ENCODE measurements at regions not wholly inside any gene's neighbourhood (a gene's known extent, or its start where the extent isn't known, plus 50 kb on each side); places are given as distances from the start of the nearest gene placed in this dataset.
A peak's percentile ranks its signal among the peaks of the same experiment; 100 is the strongest.

DNA sequence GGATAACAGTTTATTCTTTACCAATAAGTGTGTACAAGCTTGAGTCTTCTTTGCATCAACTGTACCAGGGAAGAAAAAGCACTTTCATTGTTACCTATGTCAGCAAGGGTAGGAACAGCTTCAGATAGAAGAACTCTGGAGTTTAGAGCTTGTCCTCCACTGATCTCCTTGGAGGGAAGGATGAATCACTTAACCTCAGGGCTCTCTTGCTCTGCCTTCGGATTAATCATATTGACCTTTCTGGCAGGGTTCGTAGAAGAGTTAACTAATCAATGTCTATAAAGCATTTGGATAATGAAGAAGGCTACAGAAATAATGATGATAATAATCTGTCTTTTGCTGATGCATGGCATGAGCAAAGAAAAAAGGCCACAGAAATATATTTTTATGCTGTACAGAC lies 339.5 kb upstream of the TPK1 start:
- no peak overlapping the region for H2AFZ ChIP-seq (ENCODE audit: low read length)
- intact Hi-C loops (cut with micrococcal nuclease; ENCODE audit: unreplicated experiment), result no loop called here
- H3K9me3 ChIP-seq (ENCODE audit: low read length), result no peaks in the 10 kb centered on the region
- TF ChIP-seq, protein P1, sequence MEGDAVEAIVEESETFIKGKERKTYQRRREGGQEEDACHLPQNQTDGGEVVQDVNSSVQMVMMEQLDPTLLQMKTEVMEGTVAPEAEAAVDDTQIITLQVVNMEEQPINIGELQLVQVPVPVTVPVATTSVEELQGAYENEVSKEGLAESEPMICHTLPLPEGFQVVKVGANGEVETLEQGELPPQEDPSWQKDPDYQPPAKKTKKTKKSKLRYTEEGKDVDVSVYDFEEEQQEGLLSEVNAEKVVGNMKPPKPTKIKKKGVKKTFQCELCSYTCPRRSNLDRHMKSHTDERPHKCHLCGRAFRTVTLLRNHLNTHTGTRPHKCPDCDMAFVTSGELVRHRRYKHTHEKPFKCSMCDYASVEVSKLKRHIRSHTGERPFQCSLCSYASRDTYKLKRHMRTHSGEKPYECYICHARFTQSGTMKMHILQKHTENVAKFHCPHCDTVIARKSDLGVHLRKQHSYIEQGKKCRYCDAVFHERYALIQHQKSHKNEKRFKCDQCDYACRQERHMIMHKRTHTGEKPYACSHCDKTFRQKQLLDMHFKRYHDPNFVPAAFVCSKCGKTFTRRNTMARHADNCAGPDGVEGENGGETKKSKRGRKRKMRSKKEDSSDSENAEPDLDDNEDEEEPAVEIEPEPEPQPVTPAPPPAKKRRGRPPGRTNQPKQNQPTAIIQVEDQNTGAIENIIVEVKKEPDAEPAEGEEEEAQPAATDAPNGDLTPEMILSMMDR (conservative IDR thresholded peaks at IDR 0.05; ENCODE audit: low read length), result no peak
- no peak for TF ChIP-seq EZH2phosphoT487 (IDR thresholded peaks at IDR 0.05; ENCODE audit: borderline replicate concordance, low read depth, low read length)
- H3K79me2 ChIP-seq (ENCODE audit: insufficient read depth, low read depth, low read length), result no peaks in the 10 kb centered on the region
- POLR2A ChIA-PET, result interaction anchor here (1.0 kb wide), 1 partner anchor 38 kb away, joined by 3 read pairs; no protein-coding TSS in a partner anchor
- no peak overlapping the region for H3K27ac ChIP-seq (ENCODE audit: low read depth, low read length, poor library complexity, severe bottlenecking)
- H3K4me3 ChIP-seq (ENCODE audit: low read depth, low read length, poor library complexity, severe bottlenecking), result no peak overlapping the region
- H3K4me2 ChIP-seq (ENCODE audit: low read length), result no peak overlapping the region
- H3K36me3 ChIP-seq (ENCODE audit: insufficient read depth, low read length), result no peaks in the 10 kb centered on the region
- H3K9me2 ChIP-seq (ENCODE audit: insufficient read depth, low read length), result no peaks in the 10 kb centered on the region
- H4K20me1 ChIP-seq (ENCODE audit: insufficient read depth, low read length), result no peaks in the 10 kb centered on the region
- no TSS peak for BruUV-seq (replicated peaks)
- no peaks in the 10 kb centered on the region for H3K4me1 ChIP-seq (ENCODE audit: insufficient read depth, low read length, poor library complexity, severe bottlenecking)
- CTCF ChIA-PET (ENCODE audit: unreplicated experiment), result no interaction called here
- no peak for DNase-seq (ENCODE audit: low spot score)

DNA sequence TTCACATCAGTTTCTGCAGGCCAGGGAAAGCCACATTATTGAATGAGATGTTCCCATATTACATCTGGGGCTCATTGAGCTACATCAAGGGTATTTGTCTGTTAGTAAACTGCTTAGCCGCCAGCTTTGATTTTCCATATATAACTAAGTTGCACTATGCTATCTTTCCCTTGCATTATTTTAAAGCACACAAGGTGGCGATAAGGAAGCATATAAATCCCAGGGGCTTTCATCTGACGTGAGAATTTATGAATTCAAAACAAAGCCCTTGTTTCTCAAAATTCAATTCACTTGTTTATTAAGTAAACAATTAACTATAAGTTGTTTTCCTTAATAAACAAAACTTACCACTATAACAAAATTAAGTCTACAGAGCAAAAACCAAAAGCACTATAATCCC lies 334.1 kb upstream of the TPK1 start:
- peak; percentile 18 for DNase-seq (ENCODE audit: low spot score)
- H3K9me2 ChIP-seq (ENCODE audit: insufficient read depth, low read length), result no peaks in the 10 kb centered on the region
- H4K20me1 ChIP-seq (ENCODE audit: insufficient read depth, low read length), result no peaks in the 10 kb centered on the region
- H3K4me1 ChIP-seq (ENCODE audit: insufficient read depth, low read length, poor library complexity, severe bottlenecking), result no peaks in the 10 kb centered on the region
- no peak overlapping the region for H2AFZ ChIP-seq (ENCODE audit: low read length)
- intact Hi-C loops (cut with micrococcal nuclease; ENCODE audit: unreplicated experiment), result no loop called here
- no peak overlapping the region for H3K4me2 ChIP-seq (ENCODE audit: low read length)
- POLR2A ChIA-PET, result interaction anchor here (0.7 to 1.4 kb wide), 2 partner anchors 9 to 76 kb away, joined by 3 read pairs; no protein-coding TSS in a partner anchor
- H3K79me2 ChIP-seq (ENCODE audit: insufficient read depth, low read depth, low read length), result no peaks in the 10 kb centered on the region
- no peaks in the 10 kb centered on the region for H3K36me3 ChIP-seq (ENCODE audit: insufficient read depth, low read length)
- TF ChIP-seq EZH2phosphoT487 (IDR thresholded peaks at IDR 0.05; ENCODE audit: borderline replicate concordance, low read depth, low read length), result no peak
- TF ChIP-seq, protein P1 (conservative IDR thresholded peaks at IDR 0.05; ENCODE audit: low read length), result peak; percentile 67
- no peak overlapping the region for H3K4me3 ChIP-seq (ENCODE audit: low read depth, low read length, poor library complexity, severe bottlenecking)
- BruUV-seq (replicated peaks), result no TSS peak
- no peaks in the 10 kb centered on the region for H3K9me3 ChIP-seq (ENCODE audit: low read length)
- CTCF ChIA-PET (ENCODE audit: unreplicated experiment), result no interaction called here
- H3K27ac ChIP-seq (ENCODE audit: low read depth, low read length, poor library complexity, severe bottlenecking), result no peak overlapping the region

DNA sequence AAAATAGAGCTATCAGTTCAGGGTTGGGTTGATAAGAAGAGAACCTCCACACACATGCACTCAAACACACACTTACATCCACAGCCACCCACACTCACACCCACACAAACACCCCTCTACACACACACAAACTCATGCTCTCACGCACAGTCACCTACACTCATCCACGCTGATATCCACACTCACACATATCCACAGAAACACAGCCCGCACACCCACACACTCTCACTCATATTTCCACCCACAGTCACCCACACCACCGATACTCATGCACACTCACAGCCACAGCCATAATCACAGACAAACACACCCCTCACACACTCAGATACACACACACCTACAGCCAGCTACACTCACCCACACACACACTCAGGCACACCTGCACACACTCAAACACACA lies 333.0 kb upstream of the TPK1 start:
- Histone ChIP-seq H3K9me3 (ENCODE audit: low read length) (no peaks in the 10 kb centered on the region), H3K36me3 (ENCODE audit: insufficient read depth, low read length) (no peaks in the 10 kb centered on the region), H3K27ac (ENCODE audit: low read depth, low read length, poor library complexity, severe bottlenecking) (no peak overlapping the region), H3K4me2 (ENCODE audit: low read length) (no peak overlapping the region), H3K4me3 (ENCODE audit: low read depth, low read length, poor library complexity, severe bottlenecking) (no peak overlapping the region), H3K79me2 (ENCODE audit: insufficient read depth, low read depth, low read length) (no peaks in the 10 kb centered on the region), H4K20me1 (ENCODE audit: insufficient read depth, low read length) (no peaks in the 10 kb centered on the region), H3K4me1 (ENCODE audit: insufficient read depth, low read length, poor library complexity, severe bottlenecking) (no peaks in the 10 kb centered on the region), H3K9me2 (ENCODE audit: insufficient read depth, low read length) (no peaks in the 10 kb centered on the region), H2AFZ (ENCODE audit: low read length) (no peak overlapping the region)
- no peak for DNase-seq (ENCODE audit: low spot score)
- ChIA-PET CTCF (ENCODE audit: unreplicated experiment) (no interaction called here), POLR2A (no interaction called here)
- TF ChIP-seq, protein P1 (conservative IDR thresholded peaks at IDR 0.05; ENCODE audit: low read length), result no peak
- intact Hi-C loops (cut with micrococcal nuclease; ENCODE audit: unreplicated experiment), result no loop called here
- BruUV-seq (replicated peaks), result no TSS peak

All from OCI-LY7 (cell line).